SKM-1 (cell line): ENCODE measurements at regions not wholly inside any gene's neighbourhood (a gene's known extent, or its start where the extent isn't known, plus 50 kb on each side); places are given as distances from the start of the nearest gene placed in this dataset.
"Not testable (repeated sequence)": the region's sequence is repeated elsewhere in the genome, so short reads cannot be mapped to it uniquely, and the experiment has no call there.

Source experiments
- DNase-seq: peaks from one replicate; lab custom pipeline; 2025; ENCODE audit not compliant: unreplicated experiment; lab: John Stamatoyannopoulos, UW

DNA sequence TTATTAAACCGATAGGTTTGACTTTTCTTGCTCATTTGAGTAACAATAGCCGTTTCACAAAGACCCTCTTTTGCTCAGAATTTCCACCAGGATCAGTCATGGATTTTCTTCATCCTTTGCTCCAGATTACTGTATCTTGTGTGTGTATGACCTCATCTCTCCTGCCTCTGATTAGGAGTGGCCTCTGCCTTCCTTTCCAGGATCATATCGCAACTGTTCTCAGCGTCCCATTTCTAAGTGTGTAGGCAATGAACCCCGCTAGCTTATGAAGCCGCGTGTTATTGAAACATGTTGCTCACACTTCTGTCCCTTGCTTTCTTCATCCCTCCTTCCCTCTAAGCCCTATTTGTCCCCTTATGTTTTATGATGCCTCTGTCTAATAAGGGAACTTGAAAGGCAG, 169.8 kb upstream of the RPS23 start:
- DNase-seq: no peak

DNA sequence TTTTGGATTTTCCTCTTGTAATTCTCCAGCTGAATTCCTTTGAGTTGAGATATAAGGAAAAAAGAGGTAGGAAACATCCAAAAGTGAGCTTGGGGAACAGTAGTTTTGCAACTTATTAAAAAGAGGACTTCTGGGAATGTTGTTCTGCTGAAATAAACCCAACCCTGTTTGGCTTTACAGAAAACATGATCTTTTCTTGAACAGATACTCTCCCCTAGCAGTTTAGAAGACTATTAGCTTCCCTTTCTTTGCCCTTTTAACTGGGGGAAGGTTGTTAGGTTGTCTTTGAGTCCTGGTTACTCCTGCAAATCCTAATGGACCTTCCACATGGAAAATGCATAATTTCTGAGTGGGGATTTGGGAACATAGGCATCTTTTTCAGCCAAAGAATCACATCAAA, 168.7 kb upstream of the RPS23 start:
- DNase-seq: no peak

DNA sequence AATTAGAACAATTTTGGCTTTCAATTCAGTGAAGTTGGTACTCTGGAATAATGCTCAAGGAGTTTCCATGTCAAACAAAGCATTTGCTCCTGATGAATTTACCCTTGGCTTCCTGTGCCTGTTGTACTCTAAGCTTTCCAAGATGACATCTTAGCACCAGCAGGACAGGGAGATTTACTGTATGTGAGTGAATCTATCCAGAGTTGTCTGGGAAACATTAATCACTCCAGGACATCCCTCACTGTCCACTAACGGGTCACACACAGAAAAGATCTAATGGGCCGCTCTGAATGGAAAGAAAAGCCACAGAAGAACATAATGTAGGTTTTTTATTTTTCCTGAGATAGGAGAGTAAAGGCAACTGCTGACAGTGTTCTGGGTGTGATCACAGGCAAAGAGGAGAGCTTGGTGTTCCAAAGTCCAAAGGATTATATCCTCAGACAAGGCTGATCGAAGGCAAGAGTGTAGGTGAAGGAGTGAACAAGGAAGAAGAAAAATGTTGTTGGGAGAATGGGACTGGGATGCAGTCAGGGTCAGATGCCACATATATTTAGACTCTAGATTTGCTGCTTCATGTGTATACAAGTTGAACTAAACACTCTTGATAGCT, 167.7 kb upstream of the RPS23 start:
- DNase-seq: no peak

DNA sequence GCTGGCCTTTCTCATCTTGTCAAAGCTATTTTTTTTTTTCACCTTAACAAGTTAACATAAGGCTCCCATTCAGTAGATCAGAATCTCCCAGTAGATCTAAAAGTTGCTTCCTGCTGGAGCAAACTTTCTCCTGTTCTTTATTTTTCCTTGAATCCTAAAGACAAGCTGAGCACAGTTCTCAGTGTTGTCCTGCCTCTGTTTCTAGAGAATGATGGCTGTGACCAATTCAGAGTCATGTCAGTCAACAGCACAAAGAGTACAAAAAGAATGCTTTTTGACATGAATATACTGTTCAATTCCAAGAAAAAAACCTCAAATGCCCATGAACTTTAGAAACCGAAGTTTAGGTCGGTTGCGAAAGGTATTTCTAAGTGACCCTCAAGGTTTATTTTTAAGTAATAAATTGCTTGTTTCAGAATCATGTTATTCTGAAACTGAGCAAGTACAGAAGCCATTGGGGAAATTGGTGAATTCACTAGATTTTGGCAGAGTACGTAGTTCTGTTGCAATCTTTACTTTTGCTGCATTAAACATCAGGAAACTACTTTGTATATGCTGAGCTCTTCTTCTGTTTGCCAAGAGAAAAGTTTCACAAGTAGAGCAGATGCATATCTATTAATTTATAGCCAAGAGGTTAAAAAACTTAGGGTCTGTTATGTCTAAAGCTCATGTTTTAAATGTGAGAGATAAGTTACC, 161.7 kb upstream of the RPS23 start:
- no peak for DNase-seq

DNA sequence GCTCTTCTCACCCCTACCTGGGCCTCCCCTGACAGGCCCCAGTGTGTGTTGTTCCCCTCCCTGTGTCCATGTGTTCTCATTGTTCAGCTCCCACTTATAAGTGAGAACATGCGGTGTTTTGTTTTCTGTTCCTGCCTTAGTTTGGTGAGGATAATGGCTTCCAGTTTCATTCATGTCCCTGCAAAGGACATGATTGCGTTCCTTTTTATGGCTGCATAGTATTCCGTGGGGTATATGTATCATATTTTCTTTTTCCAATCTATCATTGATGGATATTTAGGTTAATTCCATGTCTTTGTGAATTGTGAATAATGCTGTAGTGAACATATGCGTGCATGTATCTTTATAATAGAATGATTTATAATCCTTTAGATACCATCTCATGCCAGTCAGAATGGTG, 159.4 kb upstream of the RPS23 start:
- DNase-seq: not testable (repeated sequence)

GRCh38 chr5:82436291-82436690, 158.1 kb upstream of the RPS23 start:
- no peak for DNase-seq

- DNase-seq: not testable (repeated sequence)
Observed at GRCh38 chr5:82434696-82435660, 156.8 kb upstream of the RPS23 start.

- no peak for DNase-seq
Observed at GRCh38 chr5:82426464-82427154, 148.5 kb upstream of the RPS23 start.

- DNase-seq: no peak
Observed at GRCh38 chr5:82425591-82425990, 147.4 kb upstream of the RPS23 start.

GRCh38 chr5:82424211-82424610, 146.1 kb upstream of the RPS23 start:
- no peak for DNase-seq

GRCh38 chr5:82422751-82423181, 144.6 kb upstream of the RPS23 start:
- DNase-seq: no peak

- no peak for DNase-seq
Observed at GRCh38 chr5:82422001-82422740, 144.0 kb upstream of the RPS23 start.

GRCh38 chr5:82421119-82421518, 143.0 kb upstream of the RPS23 start:
- DNase-seq: no peak

GRCh38 chr5:82420524-82420923, 142.4 kb upstream of the RPS23 start:
- DNase-seq: not testable (repeated sequence)

DNA sequence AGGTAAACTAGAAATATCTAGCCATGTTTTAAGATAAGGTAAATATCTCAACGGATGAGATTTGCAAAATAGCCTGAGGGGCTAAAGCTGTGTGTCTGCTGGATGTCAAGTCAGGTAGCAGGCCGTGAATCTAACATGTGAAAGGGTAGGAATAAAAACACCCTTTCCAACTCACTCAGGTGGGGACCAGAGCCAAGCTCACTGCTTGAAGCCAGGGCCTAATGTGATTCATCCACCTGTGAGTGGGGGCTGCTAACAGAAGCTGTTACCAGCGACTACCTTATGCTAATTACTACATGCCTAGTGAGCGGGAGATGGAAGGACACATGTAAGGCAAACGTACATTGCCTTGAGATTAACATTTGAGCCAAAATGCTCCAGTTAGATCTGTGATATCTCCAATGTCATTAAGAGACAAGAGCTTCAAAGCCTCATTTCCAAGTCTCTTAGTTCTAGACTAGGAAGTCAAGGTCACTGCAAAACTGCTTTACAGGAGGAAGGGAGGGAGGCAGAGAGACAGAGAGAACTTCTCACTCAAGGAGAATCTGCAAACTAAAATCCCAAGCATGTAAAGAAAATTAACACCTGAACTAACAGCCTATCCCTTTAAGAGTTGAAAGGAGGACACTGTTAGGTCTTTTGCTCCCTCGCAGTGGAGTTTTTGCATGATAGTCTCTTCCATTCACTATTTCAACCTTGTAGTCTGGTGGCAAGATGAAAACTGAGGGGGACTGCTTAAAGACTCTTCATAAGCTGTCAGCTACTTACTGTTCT, 141.6 kb upstream of the RPS23 start:
- DNase-seq: no peak

DNA sequence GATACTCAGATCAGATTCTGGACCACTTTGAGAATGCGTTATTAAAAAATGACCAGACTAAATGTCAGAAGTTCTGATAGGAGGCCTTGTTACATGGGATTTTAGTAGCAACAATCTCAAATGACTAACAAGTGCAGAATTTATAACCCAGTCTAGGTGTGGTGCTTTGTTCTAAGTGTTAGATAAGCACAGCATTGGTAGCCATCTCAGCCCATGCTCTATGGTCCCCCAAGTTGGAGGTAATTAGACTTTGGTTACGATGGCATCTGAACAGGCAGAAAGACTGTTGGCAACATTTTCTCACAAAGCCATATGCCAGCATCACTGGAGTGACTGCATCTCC, 140.4 kb upstream of the RPS23 start:
- no peak for DNase-seq

GRCh38 chr5:82417776-82418607, 139.8 kb upstream of the RPS23 start:
- DNase-seq: no peak

DNA sequence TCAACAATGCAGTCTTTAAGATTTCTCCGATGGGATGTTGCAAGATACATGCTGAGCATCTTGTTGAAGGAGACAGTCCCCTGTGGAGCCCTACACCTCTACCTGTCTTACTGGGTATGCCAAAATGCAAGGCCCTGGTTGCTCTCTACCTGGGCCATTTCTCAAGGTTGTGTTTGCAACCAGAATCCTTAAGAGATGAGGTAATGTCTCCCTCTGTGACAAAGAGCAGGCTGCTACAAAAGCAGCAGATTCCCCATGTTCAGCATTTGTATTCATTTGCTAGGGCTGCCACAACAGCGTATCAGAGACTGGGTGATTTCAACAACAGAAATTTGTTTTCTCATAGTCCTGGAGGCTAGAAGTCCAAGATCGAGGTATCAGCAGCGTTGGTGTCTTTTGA, 138.4 kb upstream of the RPS23 start:
- no peak for DNase-seq

GRCh38 chr5:82414041-82414388, 135.9 kb upstream of the RPS23 start:
- DNase-seq: no peak
